AG10803 (cell line): ENCODE measurements at regions not wholly inside any gene's neighbourhood (a gene's known extent, or its start where the extent isn't known, plus 50 kb on each side); places are given as distances from the start of the nearest gene placed in this dataset.
A peak's percentile ranks its signal among the peaks of the same experiment; 100 is the strongest.

Experiments used
- DNase-seq: peaks from one replicate; pipeline ENCODE4 v3.0.0; 2010; ENCODE audit warnings: low read depth
- H3K4me3 ChIP-seq: 2 replicates; pipeline ENCODE4 v1.5.1; 2011; ENCODE audit warnings: mild to moderate bottlenecking, low read length, control low read depth
- TF ChIP-seq, protein P1 (sequence below): conservative IDR thresholded peaks from 2 replicates; pipeline ENCODE4 v1.5.1; 2011; ENCODE audit warnings: mild to moderate bottlenecking, low read length, control low read depth, inconsistent platforms

DNA sequence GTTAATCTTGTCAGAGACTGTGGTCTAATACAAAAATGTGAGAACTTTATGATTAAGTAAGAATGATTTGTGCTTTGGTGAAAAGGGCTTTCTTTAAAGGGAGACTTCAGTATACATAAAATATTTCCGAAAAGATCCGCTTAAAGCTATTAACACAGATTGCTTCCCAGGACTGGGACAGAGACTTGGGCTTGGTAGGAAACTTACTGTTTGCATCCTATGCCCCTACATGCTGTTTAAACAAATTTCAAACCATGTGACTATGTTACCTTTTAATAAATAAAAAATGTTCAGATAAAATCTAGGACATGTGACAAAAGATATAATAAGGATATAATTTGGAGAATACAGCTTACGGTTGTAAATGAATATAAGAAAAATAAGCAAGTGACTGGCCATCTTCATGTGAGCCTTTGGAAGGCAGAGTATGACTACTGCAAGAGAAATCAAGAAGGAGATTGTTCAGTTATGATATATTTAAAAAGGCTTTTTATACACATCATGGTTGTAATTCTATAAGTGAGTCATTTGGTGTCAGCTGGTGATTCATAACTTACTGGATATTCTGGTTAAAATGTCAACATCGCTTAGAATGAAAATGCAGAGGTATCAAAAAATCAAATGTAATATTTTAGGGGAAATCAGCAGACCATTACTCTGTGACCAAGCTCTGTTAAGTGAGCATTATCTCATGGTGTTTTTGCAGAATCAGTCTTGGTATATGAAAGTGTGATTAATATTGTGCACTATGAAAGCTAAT is 234.7 kb upstream of the E2F7 start:
- TF ChIP-seq, protein P1, sequence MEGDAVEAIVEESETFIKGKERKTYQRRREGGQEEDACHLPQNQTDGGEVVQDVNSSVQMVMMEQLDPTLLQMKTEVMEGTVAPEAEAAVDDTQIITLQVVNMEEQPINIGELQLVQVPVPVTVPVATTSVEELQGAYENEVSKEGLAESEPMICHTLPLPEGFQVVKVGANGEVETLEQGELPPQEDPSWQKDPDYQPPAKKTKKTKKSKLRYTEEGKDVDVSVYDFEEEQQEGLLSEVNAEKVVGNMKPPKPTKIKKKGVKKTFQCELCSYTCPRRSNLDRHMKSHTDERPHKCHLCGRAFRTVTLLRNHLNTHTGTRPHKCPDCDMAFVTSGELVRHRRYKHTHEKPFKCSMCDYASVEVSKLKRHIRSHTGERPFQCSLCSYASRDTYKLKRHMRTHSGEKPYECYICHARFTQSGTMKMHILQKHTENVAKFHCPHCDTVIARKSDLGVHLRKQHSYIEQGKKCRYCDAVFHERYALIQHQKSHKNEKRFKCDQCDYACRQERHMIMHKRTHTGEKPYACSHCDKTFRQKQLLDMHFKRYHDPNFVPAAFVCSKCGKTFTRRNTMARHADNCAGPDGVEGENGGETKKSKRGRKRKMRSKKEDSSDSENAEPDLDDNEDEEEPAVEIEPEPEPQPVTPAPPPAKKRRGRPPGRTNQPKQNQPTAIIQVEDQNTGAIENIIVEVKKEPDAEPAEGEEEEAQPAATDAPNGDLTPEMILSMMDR, result no peak
- H3K4me3 ChIP-seq, result no peak overlapping the region
- DNase-seq, result peak; percentile 49

DNA sequence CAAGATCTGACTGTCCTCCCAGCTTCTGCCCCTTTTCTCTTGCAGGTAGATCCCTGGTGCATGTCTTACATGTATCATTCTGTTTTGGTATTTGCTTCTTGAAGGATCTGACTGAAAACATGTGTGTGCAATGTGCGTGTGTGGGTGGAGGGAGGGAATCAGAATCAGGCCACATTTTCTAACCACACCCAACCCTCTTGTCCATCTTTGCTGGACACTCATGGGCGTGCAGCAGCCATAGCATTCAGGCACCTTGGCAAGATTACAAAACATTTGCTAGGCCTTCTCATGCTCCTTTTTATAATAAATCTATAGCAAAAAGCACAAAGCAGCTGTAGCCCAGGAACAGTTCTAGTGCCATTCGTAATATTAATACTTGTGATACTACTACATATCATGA is 233.6 kb upstream of the E2F7 start:
- DNase-seq, result peak; percentile 64
- no peak overlapping the region for H3K4me3 ChIP-seq
- TF ChIP-seq, protein P1, result no peak

DNA sequence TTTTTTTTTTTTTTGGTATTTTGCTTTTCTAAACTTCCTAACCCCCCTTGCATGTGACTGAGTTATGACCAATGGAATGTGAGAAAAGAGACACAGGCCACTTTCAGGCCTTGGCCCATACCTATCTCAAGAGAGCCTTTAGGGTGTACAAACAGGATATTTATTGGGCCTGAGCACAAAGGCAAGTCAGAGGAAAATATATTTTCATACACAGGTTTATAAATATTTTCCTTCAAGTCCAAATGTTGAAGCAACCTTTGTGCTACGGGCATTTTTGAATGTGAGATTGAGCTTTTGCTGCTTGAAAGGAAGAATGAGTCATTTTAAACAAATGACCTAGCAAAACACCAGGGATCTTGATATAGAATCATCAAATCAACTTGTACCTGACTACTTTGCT is 228.6 kb upstream of the E2F7 start:
- TF ChIP-seq, protein P1, result no peak
- no peak for DNase-seq
- H3K4me3 ChIP-seq, result no peak overlapping the region

DNA sequence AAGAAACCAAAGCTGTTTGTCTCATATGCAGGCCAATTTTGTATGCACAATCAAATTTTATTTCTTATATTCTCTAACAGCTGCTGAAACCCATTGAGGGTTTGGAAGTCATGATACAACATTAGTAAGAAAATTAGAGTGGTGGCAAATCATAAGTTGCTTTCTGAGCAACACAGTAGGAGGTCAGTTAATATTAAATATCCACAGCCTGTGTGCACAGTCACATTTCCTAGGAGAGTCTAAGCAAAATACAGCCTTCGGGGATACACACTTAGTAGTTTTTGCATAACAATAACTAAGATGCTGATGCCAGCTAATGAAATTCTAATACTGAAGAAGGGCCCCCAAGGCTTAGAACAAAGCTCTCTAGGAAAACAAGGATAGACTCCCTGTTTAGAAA is 209.6 kb upstream of the E2F7 start:
- TF ChIP-seq, protein P1, result no peak
- H3K4me3 ChIP-seq, result no peak overlapping the region
- no peak for DNase-seq

DNA sequence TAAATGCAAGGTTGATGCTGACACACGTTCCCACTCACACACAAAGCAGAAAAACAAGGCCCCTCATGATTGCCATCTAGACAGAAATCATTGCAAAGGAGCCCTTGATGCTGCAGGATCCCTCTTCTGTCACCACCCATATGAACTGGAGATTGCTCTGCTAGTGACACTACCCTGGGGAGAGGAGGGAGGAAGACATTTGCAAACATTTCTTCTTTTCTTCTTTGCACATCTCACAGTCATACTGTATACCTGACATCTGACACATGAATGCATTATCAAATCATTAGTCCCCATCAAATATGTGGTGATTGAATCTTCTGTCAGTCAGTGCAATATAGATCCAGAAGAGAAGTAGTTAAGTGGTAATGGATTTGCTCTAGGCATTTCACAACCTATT is 208.5 kb upstream of the E2F7 start:
- no peak overlapping the region for H3K4me3 ChIP-seq
- no peak for DNase-seq
- TF ChIP-seq, protein P1, result no peak

DNA sequence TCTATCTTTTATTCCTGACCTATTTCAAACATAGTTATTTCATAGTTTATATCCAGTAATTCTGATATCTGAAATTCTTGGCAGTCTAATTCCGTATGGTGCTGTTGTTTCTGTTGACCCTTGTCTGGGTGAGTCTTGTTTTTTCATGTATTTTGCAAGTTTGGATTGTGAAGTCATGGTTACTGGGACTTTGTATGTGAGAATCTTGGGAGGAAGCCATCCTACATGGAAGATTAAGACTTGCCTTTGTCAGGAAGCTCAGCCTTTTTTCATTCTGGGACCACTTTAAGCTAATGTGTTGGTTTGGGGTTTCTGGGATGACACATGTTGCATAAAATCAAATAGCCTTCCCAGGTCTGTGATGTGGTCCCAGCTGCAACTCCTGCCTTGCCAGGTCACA is 191.6 kb upstream of the E2F7 start:
- peak; percentile 40 for DNase-seq
- no peak overlapping the region for H3K4me3 ChIP-seq
- TF ChIP-seq, protein P1, result no peak

DNA sequence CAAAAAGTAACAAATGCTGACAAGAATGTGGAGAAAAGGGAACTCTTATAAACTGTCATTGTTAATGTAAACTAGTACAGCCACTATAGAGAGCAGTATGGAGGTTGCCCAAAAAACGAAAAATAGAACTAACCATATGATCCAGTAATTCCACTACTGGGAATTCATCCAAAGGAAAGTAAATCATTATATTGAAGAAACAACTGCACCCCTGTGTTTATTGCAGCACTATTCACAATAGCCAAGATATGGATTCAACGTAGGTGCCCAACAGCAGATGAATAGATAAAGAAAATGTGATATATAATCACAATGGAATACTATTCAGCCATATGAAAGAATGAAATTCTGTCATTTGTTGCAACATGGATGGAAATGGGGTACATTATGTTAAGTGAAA is 188.0 kb upstream of the E2F7 start:
- no peak for DNase-seq
- H3K4me3 ChIP-seq, result no peak overlapping the region
- TF ChIP-seq, protein P1, result no peak
